Left renal pelvis (tissue), 4 donors: ENCODE measurements at regions not wholly inside any gene's neighbourhood (a gene's known extent, or its start where the extent isn't known, plus 50 kb on each side); places are given as distances from the start of the nearest gene placed in this dataset.

ENCODE experiments used
- DNase-seq, 4 donors: peaks; one replicate each; pipeline ENCODE4 v3.0.0-alpha.2; 2013; ENCODE audit warnings: low read depth in 4 of 4, low spot score in 3 of 4

DNA sequence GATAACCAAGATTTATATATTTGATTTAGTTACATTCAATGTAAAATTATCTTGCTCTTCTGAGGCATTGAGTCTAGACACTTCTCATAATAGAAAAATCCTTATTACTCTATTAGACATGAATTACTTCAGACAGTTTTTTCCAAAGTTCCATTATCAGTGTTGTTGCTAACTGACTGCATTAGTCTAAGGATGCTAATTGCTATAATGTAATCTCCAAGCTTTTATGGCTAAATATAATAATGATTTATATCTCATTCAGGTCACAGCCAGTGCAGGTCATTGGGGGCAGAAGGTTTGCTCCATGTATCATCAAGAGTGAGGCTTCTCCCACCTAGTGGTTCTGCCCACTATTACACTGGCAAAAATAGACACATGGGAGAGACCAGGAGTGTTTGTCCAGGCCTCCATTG lies 377.2 kb upstream of the DDI1 start:
- DNase-seq: no peak

DNA sequence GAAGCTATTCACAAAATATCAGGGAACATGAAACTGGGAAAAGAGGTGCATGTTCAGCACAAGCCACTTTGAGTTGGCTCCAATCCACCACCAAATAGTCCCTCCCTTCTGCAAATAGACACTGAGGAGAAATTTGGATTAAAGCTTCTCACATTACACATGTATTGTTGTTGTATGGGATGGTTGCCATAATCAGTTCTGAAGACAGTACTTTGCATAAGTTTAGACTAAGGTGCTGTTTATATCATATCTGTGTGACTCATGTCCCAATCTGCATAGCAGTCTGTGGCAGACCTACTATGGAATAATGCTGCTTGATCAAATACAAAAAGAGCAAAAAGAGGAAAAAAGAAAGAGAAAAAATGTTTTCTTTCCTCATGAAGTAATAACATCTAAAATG lies 376.7 kb upstream of the DDI1 start:
- DNase-seq: no peak

DNA sequence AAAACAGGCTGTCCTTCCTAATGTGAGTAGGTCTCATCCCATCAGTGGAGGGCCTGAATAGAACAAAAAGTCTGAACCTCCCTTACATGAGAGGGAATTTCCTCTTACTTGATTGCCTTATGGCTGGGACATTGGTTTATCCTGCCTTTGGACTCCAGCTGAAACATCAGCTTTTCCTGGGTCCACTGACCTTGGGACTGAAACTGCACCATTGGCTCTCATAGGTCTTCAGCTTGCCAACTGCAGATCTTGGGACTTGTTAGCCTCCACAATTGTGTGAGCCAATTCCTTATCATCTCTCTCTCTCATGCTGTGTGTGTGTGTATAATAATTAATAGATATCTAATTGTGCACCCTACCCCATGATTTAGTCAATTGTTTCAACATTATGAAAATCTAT lies 375.3 kb upstream of the DDI1 start:
- DNase-seq: no peak

DNA sequence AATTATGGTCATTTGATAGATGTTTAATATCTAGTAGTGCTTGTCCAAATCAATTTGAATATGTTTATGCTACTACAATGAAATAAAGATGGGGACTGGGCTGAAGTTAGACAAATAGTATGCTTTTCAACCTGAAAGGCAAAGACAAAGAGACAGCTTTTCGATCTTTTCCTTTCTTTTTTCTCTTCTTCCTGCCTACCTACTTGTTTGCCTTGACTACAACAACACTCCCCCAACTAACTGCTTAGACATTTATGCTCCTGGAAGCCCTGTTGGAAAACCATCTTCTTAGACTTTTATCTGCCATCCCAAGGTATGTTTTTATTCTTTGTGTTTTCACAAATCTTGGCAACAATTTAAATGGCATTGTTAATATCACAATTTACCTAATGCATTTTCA lies 374.4 kb upstream of the DDI1 start:
- DNase-seq: no peak

DNA sequence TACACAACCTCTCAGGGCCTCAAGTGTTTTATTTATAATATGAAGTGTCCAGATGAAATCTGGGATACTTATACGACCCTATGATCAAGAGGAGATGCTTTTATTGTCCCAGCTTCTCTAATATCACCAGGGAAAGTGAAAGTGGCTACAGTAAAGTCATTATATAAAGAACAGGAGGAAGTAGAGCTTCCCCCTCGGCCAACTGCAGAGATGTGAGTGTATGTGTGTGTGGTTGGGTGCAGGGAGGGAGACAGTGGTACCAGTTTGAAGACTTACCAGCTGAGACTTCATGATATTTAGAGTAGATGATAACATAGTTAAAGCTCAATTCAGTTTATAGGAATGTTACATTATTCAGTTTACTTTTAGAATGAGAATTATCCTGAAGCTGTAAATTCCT lies 373.6 kb upstream of the DDI1 start:
- no peak for DNase-seq

DNA sequence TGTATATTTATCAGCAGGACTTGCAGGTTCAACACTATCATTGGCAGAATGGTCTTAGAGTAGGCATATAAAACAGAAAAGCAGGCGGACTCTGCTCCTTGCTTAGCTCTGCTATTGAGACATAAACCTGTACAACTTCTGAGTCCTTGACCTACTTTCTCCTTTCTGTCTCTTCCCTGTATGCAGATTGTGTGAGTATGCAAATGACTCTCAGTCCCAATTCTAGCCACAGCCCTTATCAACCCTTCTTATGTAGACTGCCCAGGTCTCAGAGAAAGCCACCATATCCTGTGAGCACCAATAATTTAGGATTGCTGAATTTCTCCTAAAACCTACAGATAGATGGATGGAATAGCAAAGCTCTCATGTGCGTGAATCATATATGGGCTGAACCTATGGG lies 367.6 kb upstream of the DDI1 start:
- DNase-seq: no peak

DNA sequence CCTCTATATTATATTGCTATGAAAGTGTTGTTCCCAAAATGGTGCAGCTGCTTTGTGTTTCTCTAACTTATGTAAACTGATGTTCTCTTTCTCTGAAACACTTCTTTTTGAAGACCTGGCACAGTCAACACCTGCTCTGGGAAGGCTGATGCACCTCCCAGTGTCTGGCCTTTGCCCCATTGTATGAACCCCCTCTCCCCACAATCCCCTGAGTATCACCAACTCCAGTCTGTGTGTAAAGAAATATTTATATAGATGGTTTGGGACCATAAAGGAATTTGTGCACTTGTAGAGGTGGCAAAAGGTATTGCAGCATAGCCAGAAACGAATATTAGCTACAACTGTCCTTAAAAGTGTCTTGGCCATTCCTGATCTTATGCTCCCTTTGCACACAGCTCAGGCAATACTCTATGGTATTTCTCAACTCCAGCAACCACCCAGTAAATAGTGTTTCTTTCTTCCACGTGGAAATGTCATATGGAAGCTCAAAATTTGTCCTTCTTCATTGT lies 365.2 kb upstream of the DDI1 start:
- DNase-seq: no peak

DNA sequence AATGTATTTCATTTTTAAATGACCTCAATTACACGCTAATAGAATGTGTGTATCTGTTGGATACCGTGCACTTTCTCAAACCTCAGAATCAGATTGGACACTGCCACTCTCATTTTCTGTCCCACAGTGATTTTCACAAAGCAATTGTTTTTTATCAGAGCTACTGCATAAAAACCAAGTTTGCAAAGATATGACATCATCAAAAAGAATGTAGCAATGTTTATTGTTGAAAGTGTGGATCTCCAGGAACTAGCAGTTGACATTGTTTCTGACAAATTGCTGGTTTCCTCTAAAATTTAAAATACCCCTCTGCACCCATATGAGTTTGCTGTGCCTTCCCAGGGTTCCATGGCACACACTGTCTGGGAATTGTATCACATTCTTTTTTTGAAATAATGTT lies 362.7 kb upstream of the DDI1 start:
- DNase-seq: no peak

DNA sequence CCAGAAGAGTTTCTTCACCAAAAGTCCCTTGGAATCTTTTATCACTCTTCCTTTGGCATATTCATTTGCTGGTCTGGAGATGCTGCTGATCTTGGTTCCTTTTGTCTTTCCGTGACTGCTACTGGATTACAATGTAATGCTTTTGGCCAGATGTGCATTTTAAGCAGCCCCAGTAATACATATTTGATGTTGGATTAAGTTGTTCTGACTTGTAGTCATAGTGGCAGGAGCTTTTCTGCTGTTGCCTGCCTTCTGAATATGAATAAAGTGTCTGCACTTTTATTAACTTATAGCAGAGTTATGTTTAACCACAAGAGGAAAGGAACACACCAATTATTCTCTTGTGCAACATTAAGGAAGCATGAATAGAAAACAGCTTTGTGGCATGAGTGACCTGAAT lies 360.0 kb upstream of the DDI1 start:
- no peak for DNase-seq

DNA sequence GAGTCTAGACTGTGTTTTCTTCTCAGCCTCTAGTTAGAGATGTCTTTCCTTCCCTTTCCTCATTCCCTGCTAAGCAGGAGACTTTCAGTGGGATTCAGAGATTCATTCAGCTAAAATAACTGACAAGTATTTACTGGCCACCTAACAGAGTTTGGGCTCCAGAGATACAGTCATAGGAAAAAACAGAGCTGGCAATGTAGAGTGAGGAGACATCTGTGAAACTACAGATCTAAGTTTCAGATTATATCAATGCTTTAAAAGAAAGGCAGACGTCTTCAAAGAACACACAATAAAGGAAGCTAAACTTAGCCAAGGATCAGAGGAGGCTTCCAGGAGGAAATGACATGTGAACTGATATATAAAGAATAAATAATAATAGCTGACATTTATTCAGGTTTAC lies 355.6 kb upstream of the DDI1 start:
- DNase-seq: no peak

DNA sequence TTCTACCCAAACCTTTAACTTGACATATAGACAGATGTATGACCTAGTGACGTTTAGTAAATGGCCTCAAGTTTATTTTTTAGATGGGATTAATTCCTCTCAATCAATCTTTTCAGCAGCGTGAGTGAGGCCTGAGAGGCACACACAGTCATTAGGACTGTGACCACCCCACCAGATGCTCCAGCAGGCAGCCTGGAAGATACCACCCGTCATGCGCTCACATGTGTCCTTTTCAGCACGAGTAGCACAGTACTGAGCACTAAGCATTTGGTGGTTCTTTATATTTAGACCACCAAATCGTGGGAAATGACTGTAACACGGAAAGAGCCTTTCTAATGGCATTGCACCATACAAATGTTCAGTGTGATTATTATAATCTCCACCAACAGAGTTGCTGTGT lies 354.6 kb upstream of the DDI1 start:
- no peak for DNase-seq

DNA sequence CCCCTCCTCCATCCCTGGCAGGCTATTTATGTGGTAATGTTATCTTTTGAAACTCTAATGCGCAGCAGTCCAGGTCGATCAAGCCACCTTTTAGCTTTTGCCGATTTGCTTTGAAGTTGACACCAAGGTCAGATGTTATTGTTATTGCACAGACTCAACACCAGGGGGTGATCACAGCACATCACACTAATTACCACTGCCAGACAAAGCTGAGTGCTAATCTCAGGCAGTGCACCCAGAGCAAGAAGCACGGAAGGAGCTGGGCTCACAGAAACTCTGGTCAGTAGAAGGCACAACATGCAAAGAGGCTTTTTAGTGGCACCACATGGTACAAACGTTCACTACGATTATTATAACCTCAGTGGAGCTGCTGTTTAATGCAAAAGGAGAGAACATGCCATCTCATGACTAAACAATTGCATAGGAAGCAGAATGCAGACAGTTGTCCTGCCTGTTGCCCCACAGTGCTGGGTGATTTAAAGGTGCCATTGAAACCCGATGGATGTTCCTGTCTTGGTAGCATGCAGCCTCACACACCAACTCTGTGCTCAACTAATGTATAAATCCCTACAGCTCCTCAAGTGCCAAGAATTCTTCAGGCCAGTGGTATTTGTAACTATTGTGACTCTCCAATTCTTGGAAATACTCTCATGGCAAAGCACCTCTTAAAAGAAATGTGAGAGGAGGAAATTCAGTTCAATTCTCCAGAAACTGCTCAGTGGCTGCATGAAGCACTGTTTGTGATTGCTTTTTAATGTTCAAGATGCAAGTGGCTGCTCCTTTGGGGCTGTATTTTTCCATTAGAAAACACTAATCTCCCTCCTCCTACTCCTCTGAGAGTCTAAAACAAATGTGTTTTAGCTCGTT lies 353.9 kb upstream of the DDI1 start:
- peak; percentile 41 to 63 (median 50) for DNase-seq

DNA sequence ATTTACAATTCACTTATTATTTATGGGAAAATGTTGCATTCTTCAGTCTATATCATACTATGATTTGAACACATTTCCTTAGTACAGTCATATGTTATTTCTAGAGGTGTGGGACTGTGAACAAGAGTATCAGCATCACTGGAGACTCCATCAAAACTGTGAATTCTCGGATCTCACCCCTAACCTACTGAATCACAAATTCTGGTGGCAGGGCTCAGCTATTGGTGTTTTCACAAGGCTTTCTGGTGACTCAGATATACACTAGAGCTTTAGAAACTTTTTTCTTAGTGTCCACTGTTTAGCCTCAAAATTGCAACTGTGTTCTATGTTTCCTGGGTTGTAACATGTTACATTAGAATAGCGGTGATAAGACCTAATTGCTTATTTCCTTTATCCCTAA lies 352.9 kb upstream of the DDI1 start:
- no peak for DNase-seq

DNA sequence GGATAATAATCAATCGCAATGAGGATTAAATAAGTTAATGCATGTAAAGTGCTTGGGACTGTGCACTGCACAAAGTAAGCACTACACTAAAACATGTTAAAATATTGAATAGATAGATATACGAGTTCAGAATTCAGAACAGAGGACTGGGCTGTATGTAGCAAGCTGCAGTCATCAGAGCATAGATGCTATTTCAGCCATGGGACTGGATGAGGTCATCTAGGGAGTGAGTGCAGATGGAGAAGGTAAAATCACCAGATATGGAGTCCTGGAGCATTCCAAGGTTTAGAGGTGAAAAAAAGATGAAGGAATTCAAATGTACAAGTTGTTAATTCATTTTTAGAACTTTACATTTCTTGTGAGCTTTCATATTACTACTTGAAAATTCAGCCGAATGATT lies 347.5 kb upstream of the DDI1 start:
- DNase-seq: no peak

DNA sequence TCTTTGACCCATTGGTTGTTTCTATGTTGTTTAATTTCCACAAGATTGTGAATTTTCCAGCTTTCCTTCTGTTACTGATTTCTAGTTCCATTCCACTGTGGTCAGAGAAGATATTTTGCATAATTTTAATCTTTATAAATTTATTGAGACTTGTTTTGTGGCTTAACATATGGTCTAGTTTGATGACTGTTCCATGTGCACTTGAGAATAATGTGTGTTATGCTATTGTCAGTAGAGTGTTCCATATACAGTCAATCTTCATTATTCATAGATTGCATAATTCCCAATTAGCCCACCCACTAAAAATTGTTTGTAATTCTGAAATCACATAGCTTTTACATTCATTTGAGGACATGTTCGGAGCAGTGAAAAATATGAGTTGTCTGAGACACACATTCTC lies 346.1 kb upstream of the DDI1 start:
- no peak for DNase-seq

DNA sequence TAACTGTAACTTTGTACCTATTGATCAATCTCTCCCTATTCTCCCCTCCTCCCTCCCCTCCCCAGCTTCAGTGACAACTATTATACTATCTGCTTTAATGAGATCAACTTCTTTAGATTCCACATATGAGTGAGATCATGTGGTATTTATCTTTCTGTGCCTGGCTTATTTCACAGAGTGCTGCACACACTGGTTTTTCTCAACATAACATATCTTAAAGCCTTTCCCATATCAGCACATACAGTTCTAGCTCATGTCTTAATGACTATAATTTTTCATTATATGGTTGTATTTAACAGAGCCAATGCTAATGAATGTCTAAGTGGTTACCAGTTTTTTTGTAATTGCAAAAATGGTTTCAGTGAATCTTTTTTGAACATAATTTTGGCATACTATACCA lies 340.3 kb upstream of the DDI1 start:
- no peak for DNase-seq

DNA sequence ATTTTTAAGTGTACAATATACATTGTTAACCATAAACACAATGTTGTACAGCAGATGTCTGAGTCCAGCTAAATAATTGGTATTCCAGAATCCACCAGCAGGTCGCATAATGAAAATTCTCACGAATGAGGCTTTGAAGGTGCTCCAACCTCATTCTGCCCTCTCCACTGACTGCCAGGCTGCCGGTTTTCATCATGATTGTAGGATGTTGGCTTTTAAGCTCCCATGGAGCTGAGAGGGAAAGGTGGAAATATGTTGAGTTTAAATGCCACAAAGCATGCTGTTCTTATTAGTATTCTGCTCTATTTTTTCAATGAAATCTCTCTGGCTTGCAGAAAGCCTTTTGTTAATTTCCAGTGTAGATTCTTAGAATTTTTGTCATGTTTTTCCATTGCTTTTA lies 337.2 kb upstream of the DDI1 start:
- DNase-seq: no peak

DNA sequence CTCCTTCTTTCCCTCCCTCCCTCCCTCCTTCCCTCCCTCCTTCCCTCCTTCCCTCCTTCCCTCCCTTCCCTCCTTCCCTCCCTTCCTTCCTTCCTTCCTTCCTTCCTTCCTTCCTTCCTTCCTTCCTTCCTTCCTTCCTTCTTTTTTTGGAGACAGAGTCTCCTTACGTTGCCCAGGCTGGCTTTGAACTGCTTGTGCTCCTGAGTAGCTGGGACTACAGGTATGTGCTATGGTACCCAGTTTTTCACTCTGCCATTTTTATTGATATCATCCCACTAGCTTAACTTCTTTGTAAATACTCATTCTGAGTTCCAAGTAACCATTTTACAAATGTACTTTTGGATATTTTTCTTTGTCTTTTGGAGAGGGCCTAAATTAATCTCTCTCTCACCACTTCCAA lies 336.8 kb upstream of the DDI1 start:
- DNase-seq: no peak

DNA sequence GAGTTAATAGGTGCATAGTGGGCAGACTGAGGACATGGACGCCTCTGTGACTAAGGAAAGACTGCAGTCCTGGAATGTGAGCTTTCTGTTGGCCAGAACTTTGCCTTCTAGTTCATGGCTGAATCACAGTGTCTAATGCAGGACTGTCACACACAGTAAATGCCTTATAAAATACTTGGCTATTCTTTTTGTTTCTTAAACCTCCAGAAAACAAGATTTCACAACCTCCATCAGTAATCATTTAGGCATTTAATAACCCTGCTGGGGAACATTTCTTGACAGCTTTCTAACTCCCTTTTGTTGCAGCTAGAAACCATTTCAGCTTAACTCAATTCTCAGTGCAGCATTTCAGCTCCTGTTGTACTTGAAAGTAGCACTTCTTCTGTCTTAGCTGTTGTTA lies 335.8 kb upstream of the DDI1 start:
- no peak for DNase-seq

DNA sequence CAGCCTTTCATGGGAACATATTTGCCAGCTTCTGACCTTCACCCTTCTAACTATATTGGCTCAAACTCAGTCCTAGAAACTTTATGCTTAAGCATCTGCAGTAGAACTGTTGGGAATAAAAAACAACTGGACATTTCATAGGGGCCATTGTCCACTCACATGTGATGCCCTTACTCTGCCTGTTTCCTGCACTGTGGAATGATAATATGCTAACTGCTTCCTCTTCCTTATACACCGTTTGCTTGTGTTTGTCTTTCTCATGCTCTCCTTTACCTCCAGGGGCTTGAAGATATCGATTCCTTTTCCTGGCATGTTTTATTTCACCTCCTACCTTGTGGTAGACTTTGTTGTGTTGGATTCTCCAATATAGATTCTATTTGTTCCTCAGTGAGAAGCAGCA lies 333.0 kb upstream of the DDI1 start:
- DNase-seq: no peak

DNA sequence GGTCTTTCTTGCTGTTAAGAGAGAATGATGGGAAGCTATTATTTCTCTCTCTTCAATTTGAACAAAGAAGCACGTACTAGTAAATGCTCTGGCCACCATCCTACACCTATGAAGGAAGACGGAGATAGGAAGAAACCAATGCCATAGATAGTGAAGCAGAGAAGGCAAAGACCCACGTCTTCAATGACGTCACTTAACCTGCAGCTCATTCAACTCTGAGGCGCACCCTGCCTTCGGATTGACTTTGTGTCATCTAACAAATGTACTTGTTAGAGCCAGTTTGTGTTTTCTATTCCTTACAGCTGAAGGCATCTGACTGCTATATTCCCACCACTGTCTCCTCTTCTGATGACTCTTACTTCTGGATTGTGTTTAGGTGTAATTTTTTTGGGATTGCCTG lies 332.5 kb upstream of the DDI1 start:
- DNase-seq: no peak

DNA sequence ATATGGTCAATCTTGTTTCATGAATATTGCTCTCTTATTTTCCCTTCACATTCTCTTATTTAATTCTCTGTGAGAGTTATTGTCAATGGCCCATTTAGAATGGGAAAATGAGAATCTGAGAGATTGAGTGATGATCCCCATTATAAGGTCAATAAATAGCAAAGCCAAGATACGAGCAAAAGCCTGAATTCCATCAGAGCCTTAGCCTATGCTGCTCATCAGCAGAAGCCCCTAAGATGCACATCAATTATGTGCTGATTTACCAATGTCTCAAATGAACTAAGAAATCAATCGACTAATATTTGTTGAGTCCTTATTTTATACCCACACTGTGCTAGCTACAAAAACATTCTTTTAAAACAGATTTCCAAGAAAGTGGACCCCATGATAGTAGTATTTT lies 330.8 kb upstream of the DDI1 start:
- DNase-seq: no peak

DNA sequence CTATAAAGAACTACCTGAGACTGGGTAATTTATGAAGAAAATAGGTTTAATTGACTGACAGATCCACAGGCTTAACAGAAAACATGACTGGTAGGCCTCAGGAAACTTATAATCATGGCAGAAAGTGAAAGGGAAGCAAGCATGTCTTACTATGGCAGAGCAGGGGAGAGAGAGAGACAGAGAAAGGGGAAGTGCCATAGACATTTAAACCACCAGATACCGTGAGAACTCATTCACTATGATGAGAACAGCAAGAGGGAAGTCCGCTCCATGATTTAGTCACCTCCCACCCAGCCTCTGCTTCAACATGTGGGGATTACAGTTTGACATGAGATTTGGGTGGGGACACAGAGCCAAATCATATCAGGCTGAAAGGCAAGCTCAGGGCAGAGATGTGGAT lies 327.1 kb upstream of the DDI1 start:
- DNase-seq: no peak
